ENCODE measurements at regions not wholly inside any gene's neighbourhood (a gene's known extent, or its start where the extent isn't known, plus 50 kb on each side); places are given as distances from the start of the nearest gene placed in this dataset.

DNA sequence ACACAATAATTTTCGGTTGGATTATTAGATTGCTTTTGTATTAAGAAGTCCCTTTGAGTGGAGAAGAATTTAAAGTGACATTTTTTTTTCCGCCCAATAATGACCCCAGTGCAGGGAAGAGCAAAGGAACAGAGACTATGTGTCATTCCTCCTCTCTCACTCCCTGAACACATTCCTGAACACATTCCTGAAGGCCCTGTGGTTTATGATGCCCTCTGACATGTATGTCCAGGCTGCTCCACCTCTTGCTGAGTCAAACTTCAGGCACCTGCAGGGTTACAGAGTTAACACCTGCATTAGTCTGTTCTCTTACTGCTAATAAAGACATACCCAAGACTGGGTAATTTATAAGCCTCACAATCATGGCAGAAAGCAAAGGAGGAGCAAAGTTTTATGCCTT is 704.0 kb upstream of the LRRN3 start:
- no peaks in the 10 kb centered on the region for H3K9me3 ChIP-seq (ENCODE audit: control insufficient read depth in 1 of 2, low read length in 2 of 2)
- intact Hi-C loops (cut with micrococcal nuclease), result no loop called here
- no peak overlapping the region for H3K4me3 ChIP-seq (ENCODE audit: low read length in 2 of 2)
- no peaks in the 10 kb centered on the region for H3K36me3 Mint-ChIP-seq
- H3K27ac Mint-ChIP-seq, result no peak overlapping the region
- H3K9me3 Mint-ChIP-seq, result no peaks in the 10 kb centered on the region
- DNase-seq, result no peak
- POLR2A ChIA-PET (ENCODE audit: partially characterized antibody), result no interaction called here
- CTCF ChIA-PET (ENCODE audit: partially characterized antibody), result no interaction called here
- H3K27me3 ChIP-seq (ENCODE audit: insufficient read depth, low read length), result no peaks in the 10 kb centered on the region
- H3K4me1 ChIP-seq (ENCODE audit: insufficient read depth, low read length), result no peaks in the 10 kb centered on the region
- no peaks in the 10 kb centered on the region for H3K4me1 Mint-ChIP-seq
- H3K4me3 Mint-ChIP-seq, result no peak overlapping the region
- no peaks in the 10 kb centered on the region for H3K27me3 Mint-ChIP-seq
- no peak overlapping the region for H3K27ac ChIP-seq (ENCODE audit: low read depth, low read length)
- no peaks in the 10 kb centered on the region for H3K36me3 ChIP-seq (ENCODE audit: insufficient read depth, low read length)

- H3K4me3 ChIP-seq (ENCODE audit: low read length in 2 of 2), result no peak overlapping the region
- no peaks in the 10 kb centered on the region for H3K36me3 ChIP-seq (ENCODE audit: insufficient read depth, low read length)
- no peaks in the 10 kb centered on the region for H3K4me1 ChIP-seq (ENCODE audit: insufficient read depth, low read length)
- Mint-ChIP-seq H3K36me3 (no peaks in the 10 kb centered on the region), H3K27me3 (no peaks in the 10 kb centered on the region), H3K9me3 (peaks cover 0 to 3% (median 0%) of the 10 kb centered on the region in 8 donors), H3K4me3 (no peak overlapping the region), H3K27ac (no peak overlapping the region), H3K4me1 (no peaks in the 10 kb centered on the region)
- intact Hi-C loops (cut with micrococcal nuclease), result no loop called here
- DNase-seq, result no peak
- no peaks in the 10 kb centered on the region for H3K9me3 ChIP-seq (ENCODE audit: control insufficient read depth in 1 of 2, low read length in 2 of 2)
- POLR2A ChIA-PET (ENCODE audit: partially characterized antibody), result no interaction called here
- no peaks in the 10 kb centered on the region for H3K27me3 ChIP-seq (ENCODE audit: insufficient read depth, low read length)
- no peak overlapping the region for H3K27ac ChIP-seq (ENCODE audit: low read depth, low read length)
- CTCF ChIA-PET (ENCODE audit: partially characterized antibody), result no interaction called here
Observed at GRCh38 chr7:110387689-110388088, 703.2 kb upstream of the LRRN3 start.

DNA sequence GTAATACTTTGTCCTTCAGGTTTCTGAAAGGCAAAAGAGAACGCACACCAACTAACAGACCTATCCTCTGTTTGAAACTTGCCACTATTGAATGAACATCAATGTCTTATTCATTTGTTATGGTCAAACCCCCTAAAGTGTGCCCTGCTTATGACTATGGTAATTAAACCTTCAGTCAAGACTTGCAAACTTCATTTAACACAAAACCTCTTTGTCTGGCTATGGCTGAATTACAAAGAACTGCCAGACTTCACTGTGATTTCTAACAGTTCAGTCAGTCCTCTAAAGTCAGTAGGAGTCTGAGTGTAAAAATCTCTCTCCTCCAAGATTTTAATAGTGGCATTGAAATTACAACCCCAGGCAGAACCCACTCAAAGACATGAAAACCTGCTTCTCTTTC is 702.5 kb upstream of the LRRN3 start:
- H3K36me3 ChIP-seq (ENCODE audit: insufficient read depth, low read length), result no peaks in the 10 kb centered on the region
- CTCF ChIA-PET (ENCODE audit: partially characterized antibody), result no interaction called here
- intact Hi-C loops (cut with micrococcal nuclease), result no loop called here

DNA sequence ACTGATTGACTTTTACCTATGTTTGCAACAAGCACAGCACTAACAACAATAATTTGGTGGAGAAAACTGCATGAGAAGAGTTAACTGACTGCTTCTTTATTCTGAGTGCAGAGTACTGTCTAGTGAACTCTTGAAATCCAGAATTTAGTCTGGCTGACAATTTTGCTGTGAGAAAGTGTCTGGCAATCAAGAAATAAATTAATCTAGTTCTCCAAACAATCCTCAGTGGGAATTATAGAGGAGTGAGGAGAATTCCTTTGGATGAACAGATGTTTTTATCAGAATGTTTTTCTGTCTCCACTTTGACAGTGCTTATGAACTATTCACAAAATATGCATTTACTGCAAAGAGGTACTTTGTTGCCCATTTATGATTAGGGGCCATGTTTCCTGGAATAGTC is 694.9 kb upstream of the LRRN3 start:
- no peak overlapping the region for H3K4me3 Mint-ChIP-seq
- H3K9me3 ChIP-seq (ENCODE audit: control insufficient read depth in 1 of 2, low read length in 2 of 2), result no peaks in the 10 kb centered on the region
- ChIA-PET POLR2A (ENCODE audit: partially characterized antibody) (no interaction called here), CTCF (ENCODE audit: partially characterized antibody) (no interaction called here)
- no peaks in the 10 kb centered on the region for H3K27me3 ChIP-seq (ENCODE audit: insufficient read depth, low read length)
- peaks cover 0 to 3% (median 0%) of the 10 kb centered on the region in 8 donors for H3K9me3 Mint-ChIP-seq
- no peaks in the 10 kb centered on the region for H3K27me3 Mint-ChIP-seq
- H3K4me3 ChIP-seq (ENCODE audit: low read length in 2 of 2), result no peak overlapping the region
- intact Hi-C loops (cut with micrococcal nuclease), result no loop called here
- no peaks in the 10 kb centered on the region for H3K36me3 Mint-ChIP-seq
- H3K27ac Mint-ChIP-seq, result no peak overlapping the region
- no peaks in the 10 kb centered on the region for H3K4me1 Mint-ChIP-seq
- no peak overlapping the region for H3K27ac ChIP-seq (ENCODE audit: low read depth, low read length)
- no peaks in the 10 kb centered on the region for H3K4me1 ChIP-seq (ENCODE audit: insufficient read depth, low read length)
- no peaks in the 10 kb centered on the region for H3K36me3 ChIP-seq (ENCODE audit: insufficient read depth, low read length)
- DNase-seq, result no peak

More for the DNA sequence above, 702.5 kb upstream of the LRRN3 start:
- no peaks in the 10 kb centered on the region for H3K4me1 ChIP-seq (ENCODE audit: insufficient read depth, low read length)
- Mint-ChIP-seq H3K36me3 (no peaks in the 10 kb centered on the region), H3K9me3 (peaks cover 0 to 3% (median 0%) of the 10 kb centered on the region in 8 donors), H3K27me3 (no peaks in the 10 kb centered on the region), H3K4me1 (no peaks in the 10 kb centered on the region), H3K27ac (no peak overlapping the region), H3K4me3 (no peak overlapping the region)
- DNase-seq, result no peak
- H3K27me3 ChIP-seq (ENCODE audit: insufficient read depth, low read length), result no peaks in the 10 kb centered on the region
- no peak overlapping the region for H3K27ac ChIP-seq (ENCODE audit: low read depth, low read length)
- H3K4me3 ChIP-seq (ENCODE audit: low read length in 2 of 2), result no peak overlapping the region
- POLR2A ChIA-PET (ENCODE audit: partially characterized antibody), result no interaction called here
- no peaks in the 10 kb centered on the region for H3K9me3 ChIP-seq (ENCODE audit: control insufficient read depth in 1 of 2, low read length in 2 of 2)

GRCh38 chr7:110397927-110398660 is 692.8 kb upstream of the LRRN3 start:
- Mint-ChIP-seq H3K27ac (no peak overlapping the region), H3K4me3 (no peak overlapping the region), H3K36me3 (no peaks in the 10 kb centered on the region), H3K27me3 (no peaks in the 10 kb centered on the region), H3K9me3 (no peaks in the 10 kb centered on the region), H3K4me1 (no peaks in the 10 kb centered on the region)
- intact Hi-C loops (cut with micrococcal nuclease), result no loop called here
- Histone ChIP-seq H3K36me3 (ENCODE audit: insufficient read depth, low read length) (no peaks in the 10 kb centered on the region), H3K4me1 (ENCODE audit: insufficient read depth, low read length) (no peaks in the 10 kb centered on the region), H3K27ac (ENCODE audit: low read depth, low read length) (no peak overlapping the region), H3K9me3 (ENCODE audit: control insufficient read depth in 1 of 2, low read length in 2 of 2) (no peaks in the 10 kb centered on the region), H3K4me3 (ENCODE audit: low read length in 2 of 2) (no peak overlapping the region), H3K27me3 (ENCODE audit: insufficient read depth, low read length) (no peaks in the 10 kb centered on the region)
- DNase-seq, result no peak
- POLR2A ChIA-PET (ENCODE audit: partially characterized antibody), result no interaction called here
- CTCF ChIA-PET (ENCODE audit: partially characterized antibody), result no interaction called here

DNA sequence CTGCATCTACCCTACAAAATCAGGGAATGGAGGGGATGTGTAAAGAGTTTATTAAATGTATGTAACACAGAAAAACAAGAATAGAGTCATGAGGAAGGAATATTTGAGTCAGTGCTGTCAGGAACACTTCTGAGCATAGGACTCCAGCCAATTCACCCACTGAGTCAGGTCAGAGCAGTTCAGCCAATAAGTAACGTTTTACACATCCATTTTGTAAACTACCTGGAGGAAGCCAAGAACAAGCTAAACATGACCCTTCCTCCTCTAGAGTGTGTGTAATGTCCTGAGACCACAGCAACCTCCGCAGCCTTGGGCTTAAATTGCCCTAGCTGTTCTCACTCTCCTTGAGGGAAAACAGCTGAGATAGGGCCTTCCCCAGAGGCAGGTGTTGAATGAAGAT is 691.5 kb upstream of the LRRN3 start:
- Mint-ChIP-seq H3K4me1 (no peaks in the 10 kb centered on the region), H3K4me3 (no peak overlapping the region), H3K27me3 (no peaks in the 10 kb centered on the region), H3K36me3 (no peaks in the 10 kb centered on the region), H3K27ac (no peak overlapping the region), H3K9me3 (no peaks in the 10 kb centered on the region)
- POLR2A ChIA-PET (ENCODE audit: partially characterized antibody), result no interaction called here
- Histone ChIP-seq H3K4me1 (ENCODE audit: insufficient read depth, low read length) (no peaks in the 10 kb centered on the region), H3K9me3 (ENCODE audit: control insufficient read depth in 1 of 2, low read length in 2 of 2) (no peaks in the 10 kb centered on the region), H3K36me3 (ENCODE audit: insufficient read depth, low read length) (no peaks in the 10 kb centered on the region), H3K4me3 (ENCODE audit: low read length in 2 of 2) (no peak overlapping the region), H3K27me3 (ENCODE audit: insufficient read depth, low read length) (no peaks in the 10 kb centered on the region), H3K27ac (ENCODE audit: low read depth, low read length) (no peak overlapping the region)
- CTCF ChIA-PET (ENCODE audit: partially characterized antibody), result no interaction called here
- intact Hi-C loops (cut with micrococcal nuclease), result no loop called here
- DNase-seq, result no peak

DNA sequence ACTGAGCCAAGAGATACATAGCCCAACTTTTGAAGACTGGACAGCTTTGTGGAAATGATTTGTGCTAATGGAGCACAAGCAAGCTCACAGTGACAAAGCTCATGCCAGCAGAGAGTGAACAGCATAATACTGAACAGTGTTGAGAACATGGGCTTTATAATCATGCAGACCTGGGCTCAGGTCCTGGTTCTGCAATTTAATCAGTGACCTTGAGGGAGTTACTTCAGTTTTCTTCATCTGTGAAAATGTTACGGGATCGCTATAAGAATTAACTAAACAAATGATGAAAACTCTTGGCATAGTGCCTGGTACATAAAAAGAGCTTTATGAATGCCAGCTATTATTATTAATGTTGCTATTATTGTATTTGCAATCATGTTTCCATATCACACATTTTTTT is 690.5 kb upstream of the LRRN3 start:
- H3K4me1 ChIP-seq (ENCODE audit: insufficient read depth, low read length), result no peaks in the 10 kb centered on the region
- H3K4me3 ChIP-seq (ENCODE audit: low read length in 2 of 2), result no peak overlapping the region
- CTCF ChIA-PET (ENCODE audit: partially characterized antibody), result interaction anchor here (1.1 kb wide), 1 partner anchor 11 kb away, joined by 3 read pairs; no protein-coding TSS in a partner anchor
- H3K36me3 Mint-ChIP-seq, result no peaks in the 10 kb centered on the region
- no peak overlapping the region for H3K27ac ChIP-seq (ENCODE audit: low read depth, low read length)
- H3K9me3 Mint-ChIP-seq, result no peaks in the 10 kb centered on the region
- intact Hi-C loops (cut with micrococcal nuclease), result no loop called here
- no peak for DNase-seq
- H3K27me3 ChIP-seq (ENCODE audit: insufficient read depth, low read length), result no peaks in the 10 kb centered on the region
- H3K4me3 Mint-ChIP-seq, result no peak overlapping the region
- no peaks in the 10 kb centered on the region for H3K27me3 Mint-ChIP-seq
- H3K4me1 Mint-ChIP-seq, result no peaks in the 10 kb centered on the region
- no peaks in the 10 kb centered on the region for H3K36me3 ChIP-seq (ENCODE audit: insufficient read depth, low read length)
- H3K9me3 ChIP-seq (ENCODE audit: control insufficient read depth in 1 of 2, low read length in 2 of 2), result no peaks in the 10 kb centered on the region
- POLR2A ChIA-PET (ENCODE audit: partially characterized antibody), result no interaction called here
- no peak overlapping the region for H3K27ac Mint-ChIP-seq

GRCh38 chr7:110407242-110407641 is 683.7 kb upstream of the LRRN3 start:
- CTCF ChIA-PET (ENCODE audit: partially characterized antibody), result no interaction called here
- no peak overlapping the region for H3K4me3 Mint-ChIP-seq
- Histone ChIP-seq H3K27me3 (ENCODE audit: insufficient read depth, low read length) (no peaks in the 10 kb centered on the region), H3K4me3 (ENCODE audit: low read length in 2 of 2) (no peak overlapping the region), H3K36me3 (ENCODE audit: insufficient read depth, low read length) (no peaks in the 10 kb centered on the region), H3K9me3 (ENCODE audit: control insufficient read depth in 1 of 2, low read length in 2 of 2) (no peaks in the 10 kb centered on the region), H3K4me1 (ENCODE audit: insufficient read depth, low read length) (no peaks in the 10 kb centered on the region), H3K27ac (ENCODE audit: low read depth, low read length) (no peak overlapping the region)
- DNase-seq, result no peak
- no peaks in the 10 kb centered on the region for H3K36me3 Mint-ChIP-seq
- H3K9me3 Mint-ChIP-seq, result peaks cover 0 to 3% (median 0%) of the 10 kb centered on the region in 8 donors
- H3K4me1 Mint-ChIP-seq, result no peaks in the 10 kb centered on the region
- POLR2A ChIA-PET (ENCODE audit: partially characterized antibody), result no interaction called here
- intact Hi-C loops (cut with micrococcal nuclease), result no loop called here
- H3K27me3 Mint-ChIP-seq, result no peaks in the 10 kb centered on the region
- no peak overlapping the region for H3K27ac Mint-ChIP-seq
